ENCODE measurements at regions not wholly inside any gene's neighbourhood (a gene's known extent, or its start where the extent isn't known, plus 50 kb on each side); places are given as distances from the start of the nearest gene placed in this dataset.

DNA sequence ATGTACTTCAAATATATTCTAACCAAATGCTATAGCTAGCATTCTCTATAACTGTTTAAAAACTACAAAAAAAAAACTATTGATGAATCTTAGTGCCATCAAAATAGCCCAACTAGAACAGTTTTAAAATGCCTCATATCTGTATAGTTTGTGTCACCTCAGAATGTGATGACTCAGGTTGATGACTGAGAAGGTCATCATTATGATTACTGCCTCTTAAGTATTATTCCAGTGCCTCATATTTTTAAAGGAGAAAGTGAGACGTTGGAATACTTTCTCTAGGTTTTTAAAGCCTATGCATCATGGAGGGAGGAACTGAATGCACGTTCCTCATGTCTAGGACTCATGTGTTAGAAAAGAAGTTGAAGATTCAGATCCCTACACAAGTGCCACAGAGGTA lies 88.2 kb downstream of the TMA16 start:
- no peak for DNase-seq (ENCODE audit: low read depth)

DNA sequence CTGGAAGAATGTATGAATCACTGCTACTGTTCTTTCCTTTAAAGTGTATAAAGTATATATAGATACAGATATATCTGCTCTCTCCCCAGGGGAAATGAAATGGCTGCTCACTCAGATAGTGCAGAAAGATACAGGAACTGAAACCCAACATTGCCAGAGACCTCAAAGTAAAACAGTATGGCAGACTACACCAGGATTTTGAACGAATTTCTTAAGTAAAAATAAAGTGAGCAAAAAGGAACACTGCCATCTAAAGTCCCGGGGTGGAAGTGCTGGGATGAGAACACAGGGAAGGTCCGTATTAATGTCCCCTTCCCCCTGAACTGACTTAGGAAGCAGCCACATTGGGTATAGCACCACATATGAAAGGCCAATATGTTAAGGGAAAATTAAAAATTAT lies 93.4 kb downstream of the TMA16 start:
- DNase-seq (ENCODE audit: low read depth) = no peak

DNA sequence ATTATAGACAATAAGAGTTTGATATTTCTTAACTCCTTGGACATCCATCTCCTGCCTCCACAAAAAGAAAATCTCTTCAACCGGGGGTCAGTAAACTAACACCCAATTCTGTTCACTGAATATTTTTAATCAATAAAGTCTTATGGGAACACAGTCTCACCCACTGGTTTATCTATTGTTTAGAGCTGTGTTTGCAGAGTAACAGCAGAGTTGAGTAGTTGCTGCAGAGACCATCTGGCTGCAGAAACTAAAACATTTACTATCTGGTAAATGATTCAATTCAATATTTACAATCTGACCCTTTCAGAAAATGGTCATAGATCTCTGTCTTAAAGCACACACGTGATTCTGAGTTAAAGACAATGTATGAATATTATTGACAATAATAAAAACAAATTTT lies 94.0 kb downstream of the TMA16 start:
- no peak for DNase-seq (ENCODE audit: low read depth)

DNA sequence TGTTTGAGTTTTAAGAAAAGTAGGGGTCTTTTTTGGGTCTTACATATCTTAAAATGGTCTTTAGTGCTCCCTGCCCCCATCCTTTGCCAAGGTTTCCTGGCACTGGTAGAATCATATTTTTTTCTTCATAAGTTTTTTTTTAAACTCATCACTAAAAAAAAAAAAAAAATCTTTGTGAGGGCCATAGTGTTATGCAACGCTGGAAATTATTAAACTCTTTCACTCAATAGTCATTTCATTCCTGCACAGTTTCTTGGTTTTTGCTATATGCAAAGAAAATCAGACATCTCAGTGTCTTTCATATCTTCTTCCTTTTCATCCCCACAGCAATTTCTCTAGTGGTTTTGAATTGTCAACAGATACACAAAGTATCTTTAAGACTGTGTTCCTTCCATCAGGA lies 95.6 kb downstream of the TMA16 start:
- no peak for DNase-seq (ENCODE audit: low read depth)

DNA sequence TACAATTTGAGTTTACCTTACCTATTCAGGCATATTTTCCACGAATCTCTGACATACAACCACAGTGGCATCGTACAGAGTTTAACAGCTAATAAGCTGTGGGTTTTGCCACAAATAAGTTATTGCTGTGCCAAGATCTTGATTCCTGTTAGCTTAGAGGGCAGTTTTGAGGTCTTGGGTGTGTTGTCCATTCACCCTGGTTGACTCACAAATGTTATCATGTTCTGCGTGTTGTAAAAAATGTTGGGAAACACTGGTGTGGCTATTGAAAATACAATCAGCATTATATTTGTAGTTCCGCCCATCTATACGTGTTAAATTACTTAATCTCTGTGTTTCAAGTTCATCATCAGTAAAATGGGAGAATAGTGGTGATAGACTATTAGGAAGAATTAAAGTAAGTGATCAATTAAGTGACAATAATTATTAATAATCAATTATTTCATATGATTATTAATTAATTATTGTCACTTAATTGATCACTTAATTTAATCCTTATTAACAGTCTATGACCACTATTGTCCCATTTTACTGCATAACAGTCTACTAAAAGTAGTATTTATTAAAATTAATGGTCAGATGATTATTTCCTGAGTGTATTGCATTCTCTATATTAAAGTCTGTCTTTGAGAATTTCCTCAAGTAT lies 96.3 kb downstream of the TMA16 start:
- DNase-seq (ENCODE audit: low read depth) = no peak

DNA sequence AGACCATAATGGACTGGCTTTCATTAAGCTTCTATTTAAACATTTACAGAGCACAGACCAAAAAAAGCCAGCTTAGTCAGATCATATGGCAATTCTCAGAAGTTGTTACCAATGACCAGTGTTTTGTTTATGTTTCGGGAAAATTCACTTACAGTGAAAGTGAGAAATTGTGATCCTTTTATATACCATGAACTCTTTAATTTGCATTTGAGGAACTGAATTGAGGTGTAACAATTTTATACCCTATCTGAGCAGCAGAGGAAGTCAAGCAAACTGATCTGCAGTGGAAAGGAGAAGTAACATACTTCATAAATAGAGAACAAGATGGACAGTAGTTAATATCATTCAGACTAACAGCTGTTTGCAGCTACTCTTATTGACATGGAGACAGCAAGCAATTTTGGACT lies 97.1 kb downstream of the TMA16 start:
- DNase-seq (ENCODE audit: low read depth) = no peak

DNA sequence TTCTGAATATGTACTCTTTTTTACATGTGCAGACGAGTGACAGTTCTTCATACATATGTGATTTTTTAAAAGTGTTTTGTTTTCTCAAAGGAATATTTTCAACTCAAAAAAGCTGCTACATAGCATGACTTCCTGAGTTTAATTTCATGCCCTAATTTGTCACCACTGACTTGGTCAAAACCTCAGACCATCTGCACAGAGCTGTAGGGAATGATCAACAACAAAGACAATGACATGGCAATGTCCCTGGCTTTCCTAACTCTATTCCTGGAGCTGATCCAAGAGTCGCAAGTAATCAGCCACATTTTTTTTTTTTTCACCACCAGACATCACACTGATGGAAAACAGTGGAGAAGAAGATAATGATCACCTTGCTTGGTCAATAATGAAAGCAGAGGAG lies 97.7 kb downstream of the TMA16 start:
- DNase-seq (ENCODE audit: low read depth) = no peak

DNA sequence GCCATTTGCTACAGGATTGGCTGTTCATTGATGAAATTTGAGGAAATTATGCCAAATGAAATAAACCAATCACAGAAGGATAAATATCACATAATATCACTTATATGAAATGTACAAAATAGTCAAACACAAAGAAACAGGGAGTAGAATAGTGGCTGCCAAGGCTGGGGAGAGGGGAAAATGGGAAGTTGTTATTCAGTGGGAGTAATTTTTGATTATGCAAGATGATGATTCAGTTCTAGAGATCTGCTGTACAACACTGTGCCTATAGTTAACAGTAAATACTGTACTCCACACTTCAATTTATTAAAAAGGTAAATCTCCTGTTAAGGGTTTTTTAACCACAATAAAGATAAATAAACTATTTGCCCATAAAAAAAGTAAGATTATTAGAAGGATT lies 101.1 kb downstream of the TMA16 start:
- DNase-seq (ENCODE audit: low read depth) = no peak

DNA sequence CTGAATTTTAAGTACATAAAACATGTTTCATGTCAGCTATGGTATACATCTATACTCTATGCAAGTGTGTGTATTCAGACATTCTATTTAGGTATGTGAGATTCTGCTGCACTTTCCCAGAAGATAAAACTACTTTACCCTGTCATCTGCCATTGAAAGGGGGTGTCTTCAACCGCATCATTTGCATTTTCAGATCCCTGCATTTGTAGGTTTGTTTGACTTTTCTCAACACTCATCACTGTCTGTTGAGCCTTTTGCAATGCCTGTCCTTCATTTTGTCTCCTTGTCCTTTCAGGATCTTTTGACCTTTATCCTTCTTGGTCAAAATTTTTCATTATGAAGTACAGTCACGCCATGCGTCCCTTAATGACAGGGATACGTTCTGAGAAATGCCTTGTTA lies 103.5 kb downstream of the TMA16 start:
- DNase-seq (ENCODE audit: low read depth) = no peak

DNA sequence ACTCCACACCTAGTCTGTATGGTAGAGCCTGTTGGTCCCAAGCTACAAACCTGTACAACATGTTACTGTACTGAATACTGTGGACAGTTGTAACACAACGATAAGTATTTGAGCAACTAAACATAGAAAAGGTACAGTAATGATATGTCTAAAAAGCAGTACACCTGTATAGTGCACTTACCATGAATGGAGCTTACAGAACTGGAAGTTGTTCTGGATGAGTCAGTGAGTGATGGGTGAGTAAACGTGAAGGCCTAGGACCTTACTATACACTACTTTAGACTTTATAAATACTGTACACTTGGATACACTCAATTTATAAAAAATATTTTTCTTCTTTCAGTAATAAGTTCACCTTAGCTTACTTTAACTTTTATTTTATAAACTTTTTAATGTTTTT lies 104.0 kb downstream of the TMA16 start:
- no peak for DNase-seq (ENCODE audit: low read depth)

DNA sequence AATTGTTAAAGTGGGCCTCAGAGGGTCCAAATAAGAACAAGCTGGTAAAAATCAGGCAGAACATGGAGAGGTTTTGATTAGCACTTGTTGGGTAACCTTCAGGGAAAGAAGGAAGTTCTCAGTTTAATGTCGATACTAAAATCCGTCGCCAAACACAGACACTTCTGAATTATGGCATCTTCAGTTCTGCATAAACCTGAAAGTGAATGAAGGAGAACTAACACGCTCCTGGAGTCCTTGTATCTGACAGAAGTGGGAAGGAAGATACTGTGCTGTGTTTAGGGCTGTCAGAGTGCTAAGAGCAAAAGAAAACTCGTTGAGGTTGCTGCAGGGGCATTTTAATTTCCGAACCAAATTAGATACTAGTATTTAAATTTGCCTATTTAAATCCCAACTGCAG lies 106.2 kb downstream of the TMA16 start:
- no peak for DNase-seq (ENCODE audit: low read depth)

DNA sequence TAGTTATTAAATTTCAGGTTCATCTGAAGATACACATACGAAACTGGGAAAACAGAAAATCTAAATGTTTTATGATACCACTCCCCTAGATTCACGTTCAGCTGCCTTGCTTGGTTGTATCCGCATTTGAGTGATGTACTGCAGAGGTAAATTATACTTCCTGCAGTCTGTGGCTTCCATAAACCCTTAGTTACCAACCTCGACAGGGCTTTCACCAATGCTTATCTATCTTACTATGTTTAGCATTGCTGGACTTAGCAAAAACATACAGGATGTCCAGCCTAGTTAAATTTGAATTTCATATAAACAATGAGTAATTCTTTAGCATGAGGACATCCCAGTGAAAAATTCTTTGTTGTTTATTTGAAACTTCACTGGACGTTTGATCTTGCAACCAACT lies 108.8 kb downstream of the TMA16 start:
- DNase-seq (ENCODE audit: low read depth) = no peak

DNA sequence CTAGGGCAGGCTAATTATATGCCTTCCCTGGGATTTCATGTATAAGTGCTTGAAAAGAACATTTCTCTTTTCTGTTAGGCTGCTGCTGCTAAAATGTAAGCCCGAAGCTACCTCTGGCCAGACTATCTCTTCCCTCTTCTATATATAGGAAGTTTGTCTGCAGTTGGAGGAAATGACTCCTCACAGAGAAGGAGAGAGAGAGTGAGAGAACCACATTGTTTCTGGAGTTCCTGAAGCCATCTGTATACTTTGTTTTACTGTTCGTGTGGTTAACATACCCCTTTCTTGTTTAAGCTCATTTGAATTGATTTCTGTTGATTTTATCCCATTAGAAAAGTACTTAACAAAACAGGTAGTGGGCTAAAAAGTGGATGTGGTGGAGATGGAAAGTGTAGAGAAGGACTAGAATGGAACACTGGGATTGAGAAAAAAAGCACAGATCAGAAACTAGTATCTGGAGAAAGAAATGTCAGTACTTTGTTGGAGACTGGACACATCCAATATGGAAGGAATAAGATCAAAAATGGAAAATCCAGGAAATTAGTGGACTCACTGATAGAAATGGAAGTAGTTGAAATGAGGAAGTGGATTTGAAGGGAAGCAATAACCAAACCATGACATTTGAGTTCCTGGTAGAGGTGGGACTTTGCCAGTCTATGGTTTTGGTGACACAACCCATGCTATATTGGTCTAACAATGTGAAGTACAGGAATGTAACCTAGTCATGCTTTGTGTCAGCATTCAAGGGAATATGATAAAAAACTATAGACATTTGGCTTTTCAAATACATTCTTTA lies 112.6 kb downstream of the TMA16 start:
- no peak for DNase-seq (ENCODE audit: low read depth)

DNA sequence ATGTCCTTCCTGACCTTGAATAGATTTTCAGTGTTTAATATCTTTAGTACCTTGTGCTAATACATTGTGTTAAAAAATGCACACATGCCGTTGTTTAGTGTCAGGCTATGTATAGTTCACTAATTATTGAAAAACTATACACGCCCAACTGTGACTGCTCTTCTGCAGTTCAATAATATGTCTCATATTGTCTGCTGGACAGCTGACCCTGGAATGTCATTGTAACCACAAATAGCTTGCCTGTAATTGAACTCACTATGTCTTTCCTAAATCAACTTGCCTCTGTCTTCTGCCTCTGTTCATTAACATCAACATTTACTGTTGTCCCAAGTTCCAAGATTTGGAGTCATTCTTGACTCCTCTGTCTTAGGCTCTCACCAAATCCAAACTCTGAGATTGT lies 114.5 kb downstream of the TMA16 start:
- DNase-seq (ENCODE audit: low read depth) = no peak

DNA sequence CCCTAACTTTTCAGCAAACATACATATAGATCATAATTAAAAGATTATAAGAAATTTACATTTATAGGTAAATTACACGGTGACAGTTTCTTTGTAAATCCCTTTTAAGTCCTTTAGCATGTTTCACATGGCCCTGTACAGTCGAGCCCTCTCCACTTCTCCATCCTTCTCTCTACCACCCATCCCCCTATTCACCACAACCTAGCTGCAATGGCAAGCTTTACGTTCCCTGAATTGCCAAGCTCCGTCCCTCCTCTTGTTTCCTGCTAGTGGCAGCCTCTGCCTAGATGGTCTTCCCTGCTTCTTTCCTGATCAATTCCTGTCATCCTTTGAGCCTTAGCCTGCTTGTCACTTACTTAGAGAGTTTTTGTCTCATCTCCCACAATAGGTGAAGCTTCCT lies 116.2 kb downstream of the TMA16 start:
- no peak for DNase-seq (ENCODE audit: low read depth)

DNA sequence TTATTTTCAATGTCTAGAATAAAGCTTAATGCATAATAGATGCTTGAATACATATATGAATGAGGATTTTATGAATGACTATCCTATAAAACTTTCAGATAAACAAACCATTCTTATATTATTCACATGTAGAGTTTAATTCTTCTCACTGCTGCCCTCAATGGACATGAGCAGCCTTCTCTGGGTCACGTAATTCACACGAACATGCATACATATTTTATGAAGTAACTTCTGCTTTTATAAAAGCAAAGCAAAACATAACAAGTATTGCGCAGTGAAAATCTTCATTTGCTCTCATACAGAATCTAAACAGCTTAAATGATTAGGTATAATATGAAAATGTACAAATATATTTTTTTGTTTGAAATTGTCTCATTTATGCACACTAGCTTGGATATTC lies 116.7 kb downstream of the TMA16 start:
- no peak for DNase-seq (ENCODE audit: low read depth)

DNA sequence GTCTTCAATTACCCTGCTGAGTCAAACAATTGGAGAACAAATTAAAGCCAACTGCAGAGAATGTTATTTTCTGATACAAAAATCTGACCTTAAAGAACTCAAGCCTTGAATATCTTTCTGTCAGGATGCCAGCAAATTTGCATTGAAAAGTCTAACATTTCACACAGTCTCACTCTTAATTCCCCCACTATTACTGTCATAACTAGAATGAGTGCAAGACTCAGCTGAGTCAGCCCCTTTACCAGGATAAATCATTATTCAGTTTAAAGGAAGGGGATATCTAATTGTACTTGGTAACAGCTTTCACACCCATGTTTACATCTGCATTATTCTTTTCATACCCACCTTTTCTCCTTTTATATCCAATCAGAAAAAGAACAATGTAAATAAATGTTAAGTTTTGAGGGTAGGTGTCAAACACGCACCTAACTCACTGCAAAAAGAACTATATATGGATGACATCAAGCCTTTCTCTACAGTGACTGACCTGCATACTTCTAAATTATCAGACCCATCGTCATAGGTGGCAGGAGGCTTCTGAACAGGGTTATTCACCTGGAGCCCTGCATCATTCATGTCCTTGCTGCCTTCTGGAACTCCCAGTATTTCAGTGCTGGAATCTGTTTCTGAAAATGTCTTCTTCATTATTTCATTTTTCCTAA lies 117.4 kb downstream of the TMA16 start:
- no peak for DNase-seq (ENCODE audit: low read depth)

DNA sequence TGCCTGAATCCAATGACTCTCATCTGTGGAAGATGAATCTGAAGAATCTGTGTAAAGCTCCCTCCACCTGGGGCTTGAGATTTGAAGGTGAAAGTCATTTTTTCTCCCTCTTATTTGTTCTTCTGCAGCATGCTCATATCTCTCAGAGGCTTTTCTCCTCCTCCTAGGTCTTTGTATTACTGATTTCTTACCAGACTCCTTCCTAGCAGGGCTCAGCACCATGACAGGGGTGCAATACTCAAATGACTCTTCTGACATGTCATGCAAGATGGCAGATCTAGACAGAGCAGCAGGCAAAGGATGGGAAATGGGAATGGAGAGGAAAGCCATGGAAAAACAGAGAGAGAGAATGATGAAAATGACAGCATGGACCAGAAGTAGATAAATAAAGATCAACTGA lies 118.3 kb downstream of the TMA16 start:
- DNase-seq (ENCODE audit: low read depth) = no peak

DNA sequence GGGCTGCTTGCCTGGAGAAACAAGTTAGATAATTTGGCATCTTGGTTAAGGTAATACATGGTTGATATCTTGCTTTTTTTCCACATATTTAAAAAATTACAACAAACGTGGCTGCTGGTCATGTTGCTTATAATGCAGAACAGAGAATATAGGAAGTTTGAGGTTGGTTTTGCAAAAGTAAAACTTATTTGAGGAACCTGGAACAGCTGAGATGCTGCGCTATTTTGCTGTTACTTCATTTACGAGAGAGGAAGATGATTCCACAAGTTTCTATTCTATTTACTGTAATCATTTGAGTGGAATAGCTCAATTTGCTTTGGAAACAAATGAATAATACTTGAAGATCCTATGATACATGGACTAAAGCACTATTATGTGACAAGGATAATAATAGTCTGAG lies 118.9 kb downstream of the TMA16 start:
- no peak for DNase-seq (ENCODE audit: low read depth)

DNA sequence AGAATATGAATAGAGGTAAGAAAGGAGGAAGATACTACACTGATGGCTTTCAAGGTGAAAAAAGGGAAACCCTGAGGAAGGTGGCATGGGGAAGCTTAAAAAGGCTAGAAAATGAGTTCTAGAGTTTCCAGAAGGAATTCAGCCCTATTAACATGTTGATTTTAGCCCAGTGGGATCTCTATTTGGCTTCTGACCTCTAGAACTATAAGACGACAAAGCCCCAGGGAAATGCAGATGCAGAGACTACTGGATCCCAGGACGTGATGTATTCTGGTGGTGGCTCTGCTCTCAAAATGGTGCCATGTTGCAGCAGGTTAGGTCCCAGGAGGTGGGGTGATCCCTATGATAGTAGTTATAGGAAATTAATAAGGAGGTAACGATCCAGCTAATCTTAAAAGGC lies 120.4 kb downstream of the TMA16 start:
- DNase-seq (ENCODE audit: low read depth) = no peak

DNA sequence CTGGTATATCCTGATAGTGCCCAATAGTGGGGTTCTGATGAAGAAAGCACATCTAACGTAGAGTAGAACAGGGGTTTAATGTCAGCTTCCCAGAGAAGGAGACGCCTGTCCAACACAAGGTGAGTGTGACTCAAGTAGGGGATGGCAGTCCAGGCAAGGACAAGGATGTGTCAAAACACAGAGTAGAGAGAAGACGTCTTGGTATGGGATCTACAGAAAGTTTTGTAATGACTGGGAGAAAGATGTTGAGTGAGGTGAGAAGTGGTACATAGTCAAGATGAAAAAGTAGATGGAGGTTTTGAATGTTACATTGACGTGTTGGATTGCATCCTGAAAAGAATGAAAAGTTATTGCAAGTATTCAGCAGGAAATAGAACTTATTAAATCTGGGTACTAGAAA lies 124.4 kb downstream of the TMA16 start:
- no peak for DNase-seq (ENCODE audit: low read depth)

DNA sequence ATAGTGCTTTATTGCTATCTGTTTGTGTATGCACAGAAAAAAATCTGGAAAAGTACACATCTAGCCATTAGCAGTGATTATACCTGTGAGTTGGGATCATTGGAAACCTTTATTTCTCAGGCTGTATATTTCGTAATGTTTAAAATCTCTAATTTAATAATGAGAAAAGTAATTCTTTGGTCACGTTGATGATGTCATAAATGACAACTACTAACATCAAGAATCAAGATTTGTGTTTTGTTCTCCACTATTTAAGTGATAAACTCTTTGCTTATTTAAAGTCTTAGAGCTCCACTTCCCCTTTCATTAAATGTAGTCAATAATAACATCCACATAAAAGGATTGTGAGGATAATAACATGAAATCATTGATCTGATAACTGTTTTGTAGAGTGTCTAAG lies 126.2 kb downstream of the TMA16 start:
- no peak for DNase-seq (ENCODE audit: low read depth)

DNA sequence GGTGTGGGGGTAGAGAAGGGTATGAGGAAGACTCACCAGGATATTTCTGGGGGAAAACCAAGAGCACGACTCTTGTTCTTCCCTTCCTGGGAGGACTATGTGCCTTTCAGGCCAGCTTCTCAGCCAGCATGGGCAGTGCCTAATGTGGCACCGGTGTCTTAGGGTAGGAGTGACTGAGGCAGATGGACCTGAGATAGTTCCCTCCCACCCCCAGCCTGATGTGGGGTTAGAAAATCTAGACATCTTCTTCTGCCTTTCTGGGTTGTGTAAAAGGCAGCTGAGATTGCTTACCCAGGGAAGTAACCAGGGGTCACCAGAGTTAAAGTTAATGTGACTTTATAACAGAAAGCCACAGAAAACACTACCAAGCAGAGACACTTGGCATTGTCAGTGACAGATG lies 127.3 kb downstream of the TMA16 start:
- no peak for DNase-seq (ENCODE audit: low read depth)
